Activated T-cell treated with anti-CD3 and anti-CD28 coated beads, Interleukin-2, amount 50 U/mL, for 24 hours (primary cell): ENCODE measurements at regions not wholly inside any gene's neighbourhood (a gene's known extent, or its start where the extent isn't known, plus 50 kb on each side); places are given as distances from the start of the nearest gene placed in this dataset.
"Not testable (repeated sequence)": the region's sequence is repeated elsewhere in the genome, so short reads cannot be mapped to it uniquely, and the experiment has no call there.

ENCODE experiments used
- DNase-seq: peaks from one replicate; pipeline ENCODE4 v3.0.0-alpha.2; 2020
- H3K27ac Mint-ChIP-seq: 2 replicates; pipeline ENCODE4 v1.8.0; 2020; ENCODE audit warnings: mild to moderate bottlenecking, mixed read lengths
- H3K27me3 Mint-ChIP-seq: 2 replicates; pipeline ENCODE4 v1.8.0; 2020; ENCODE audit warnings: mixed read lengths
- H3K36me3 Mint-ChIP-seq: 2 replicates; pipeline ENCODE4 v1.8.0; 2020; ENCODE audit warnings: low read depth, mixed read lengths
- H3K4me1 Mint-ChIP-seq: 2 replicates; pipeline ENCODE4 v1.8.0; 2020; ENCODE audit warnings: low read depth, mixed read lengths
- H3K4me3 Mint-ChIP-seq: 2 replicates; pipeline ENCODE4 v1.8.0; 2020; ENCODE audit warnings: mild to moderate bottlenecking, moderate library complexity, mixed read lengths
- H3K9me3 Mint-ChIP-seq: 2 replicates; pipeline ENCODE4 v1.8.0; 2020; ENCODE audit warnings: mixed read lengths

DNA sequence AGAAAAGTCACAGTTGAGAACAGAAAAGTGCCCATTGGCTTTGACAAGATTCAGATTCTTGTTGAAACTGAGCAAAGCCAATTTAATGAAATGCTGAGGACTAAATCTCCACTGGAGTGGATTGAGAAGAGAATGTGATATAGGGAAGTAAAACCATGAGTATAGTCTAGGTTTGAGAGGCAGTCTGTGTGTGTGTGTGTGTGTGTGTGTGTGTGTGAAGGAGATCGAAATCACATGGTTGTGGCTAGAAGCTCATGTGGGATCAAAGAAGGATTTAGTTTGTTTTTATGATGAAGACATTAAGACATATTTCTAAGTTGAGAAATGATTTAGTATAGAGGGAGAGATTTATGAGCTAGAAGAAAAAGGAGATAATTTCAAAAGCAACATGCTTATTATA lies 275.7 kb upstream of the DAB2 start:
- Mint-ChIP-seq H3K36me3 (no peaks in the 10 kb centered on the region), H3K27ac (no peak overlapping the region), H3K9me3 (no peaks in the 10 kb centered on the region), H3K4me1 (no peaks in the 10 kb centered on the region), H3K27me3 (peaks cover 6% of the 10 kb centered on the region), H3K4me3 (no peak overlapping the region)
- no peak for DNase-seq

DNA sequence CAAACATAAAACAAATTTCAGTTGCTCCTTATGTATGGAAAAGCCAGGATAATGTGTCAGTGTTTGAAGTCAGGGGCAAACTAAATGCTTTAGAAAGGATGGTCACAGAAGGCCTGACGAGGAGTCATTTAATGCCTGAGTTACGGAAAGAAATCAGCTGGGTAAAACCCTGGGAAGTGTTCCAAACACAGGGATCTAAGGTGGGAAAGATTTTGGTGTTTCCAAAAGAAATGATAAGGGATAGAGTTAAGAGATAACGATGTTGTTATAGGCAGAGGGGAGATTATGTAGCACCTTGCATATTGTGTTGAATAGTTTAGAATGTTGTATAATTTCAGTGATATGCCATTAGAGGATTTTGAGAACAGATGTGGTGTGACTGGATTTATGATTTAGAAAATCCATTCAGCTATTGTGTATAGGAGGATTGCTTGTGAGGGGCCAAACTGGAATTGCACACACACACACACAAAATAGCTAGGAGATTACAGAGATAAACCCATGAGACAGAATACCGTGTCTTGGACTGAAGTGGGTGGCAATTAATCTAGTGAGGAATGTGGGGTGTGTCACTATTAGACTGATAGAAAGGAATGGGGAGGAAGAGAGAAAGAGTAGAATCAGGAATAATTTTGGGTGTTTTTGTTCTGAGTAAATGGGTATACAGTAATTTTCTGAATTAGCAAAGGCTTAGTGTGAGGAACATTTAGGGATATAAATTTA lies 274.2 kb upstream of the DAB2 start:
- Mint-ChIP-seq H3K36me3 (no peaks in the 10 kb centered on the region), H3K4me3 (no peak overlapping the region), H3K27ac (no peak overlapping the region), H3K9me3 (no peaks in the 10 kb centered on the region), H3K4me1 (no peaks in the 10 kb centered on the region), H3K27me3 (peaks cover 7% of the 10 kb centered on the region)
- no peak for DNase-seq

DNA sequence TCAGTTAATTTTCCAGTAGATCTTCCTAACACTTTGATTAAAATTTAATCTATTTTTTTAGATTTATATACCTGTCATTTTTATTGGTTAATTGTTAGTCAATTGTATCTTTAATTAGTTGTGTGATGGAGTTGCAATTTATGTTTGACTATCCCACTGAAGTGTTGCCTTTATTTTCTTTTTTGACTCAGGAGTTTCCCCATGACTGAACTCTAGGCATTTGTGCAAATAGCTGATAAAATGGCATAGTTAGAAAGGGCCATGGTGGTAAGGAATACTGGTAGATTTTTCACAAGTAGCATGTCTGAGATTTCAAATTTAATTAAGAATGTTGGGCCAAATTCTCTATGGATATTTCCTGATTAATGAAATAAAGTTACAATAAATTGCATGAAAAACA lies 273.1 kb upstream of the DAB2 start:
- Mint-ChIP-seq H3K4me1 (no peaks in the 10 kb centered on the region), H3K4me3 (no peak overlapping the region), H3K27me3 (peaks cover 11% of the 10 kb centered on the region), H3K9me3 (no peaks in the 10 kb centered on the region), H3K27ac (no peak overlapping the region), H3K36me3 (no peaks in the 10 kb centered on the region)
- DNase-seq, result no peak

DNA sequence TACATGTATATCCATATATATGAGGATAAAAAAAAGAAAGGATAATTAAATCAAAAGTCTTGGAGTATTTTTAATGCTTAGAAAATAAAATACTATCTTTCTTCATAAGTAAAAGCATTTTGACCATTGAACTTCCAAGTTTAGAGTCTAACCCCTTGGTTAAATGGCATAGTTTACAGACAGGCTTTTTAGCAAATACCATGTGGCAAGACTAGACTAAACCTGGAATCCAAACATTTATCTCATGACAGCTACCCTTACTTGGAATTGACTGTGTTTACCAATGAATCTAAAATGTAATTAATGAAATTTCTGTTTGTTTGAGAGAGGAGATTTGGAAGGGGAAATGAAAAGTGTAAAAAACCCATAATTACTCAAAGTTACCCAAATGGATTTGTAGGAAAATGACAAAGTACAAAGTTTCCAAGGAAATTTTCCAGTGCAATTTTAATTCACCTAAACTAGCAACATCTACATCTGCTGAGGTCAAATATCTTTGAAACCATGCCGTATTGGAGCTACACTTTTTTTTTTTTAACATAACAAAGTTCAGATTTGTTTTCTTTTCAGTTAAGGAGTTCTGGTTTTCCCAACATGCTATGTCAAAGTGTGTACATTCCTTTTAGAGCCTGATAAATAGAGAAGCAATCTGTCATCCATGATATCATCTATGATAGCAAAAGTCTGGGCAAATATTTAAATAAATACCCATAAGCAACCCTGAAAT lies 272.1 kb upstream of the DAB2 start:
- DNase-seq, result no peak
- Mint-ChIP-seq H3K4me3 (no peak overlapping the region), H3K27me3 (peaks cover 18% of the 10 kb centered on the region), H3K9me3 (no peaks in the 10 kb centered on the region), H3K4me1 (no peaks in the 10 kb centered on the region), H3K36me3 (no peaks in the 10 kb centered on the region), H3K27ac (no peak overlapping the region)

DNA sequence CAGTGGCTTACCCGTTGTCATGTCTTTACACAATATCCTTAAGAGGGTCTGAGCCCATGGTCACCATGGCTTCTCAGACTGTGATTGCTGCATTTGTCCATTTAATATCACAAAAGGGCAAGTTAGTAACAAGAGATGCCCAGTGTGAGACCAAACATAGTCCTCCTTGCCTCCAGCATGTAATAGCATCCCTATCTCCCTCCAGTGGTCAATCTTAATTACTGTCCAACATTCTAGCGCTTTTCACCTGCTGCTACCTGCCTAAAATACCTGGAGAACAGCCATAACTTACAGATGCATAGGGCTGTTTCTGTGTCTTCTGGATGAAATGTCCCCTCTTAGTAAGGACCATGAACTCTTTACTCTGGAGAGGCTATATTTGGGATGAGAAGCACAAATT lies 267.2 kb upstream of the DAB2 start:
- Mint-ChIP-seq H3K36me3 (no peaks in the 10 kb centered on the region), H3K9me3 (peaks cover 4% of the 10 kb centered on the region), H3K27ac (no peak overlapping the region), H3K4me3 (no peak overlapping the region), H3K4me1 (no peaks in the 10 kb centered on the region), H3K27me3 (peaks cover 35% of the 10 kb centered on the region)
- DNase-seq, result no peak

DNA sequence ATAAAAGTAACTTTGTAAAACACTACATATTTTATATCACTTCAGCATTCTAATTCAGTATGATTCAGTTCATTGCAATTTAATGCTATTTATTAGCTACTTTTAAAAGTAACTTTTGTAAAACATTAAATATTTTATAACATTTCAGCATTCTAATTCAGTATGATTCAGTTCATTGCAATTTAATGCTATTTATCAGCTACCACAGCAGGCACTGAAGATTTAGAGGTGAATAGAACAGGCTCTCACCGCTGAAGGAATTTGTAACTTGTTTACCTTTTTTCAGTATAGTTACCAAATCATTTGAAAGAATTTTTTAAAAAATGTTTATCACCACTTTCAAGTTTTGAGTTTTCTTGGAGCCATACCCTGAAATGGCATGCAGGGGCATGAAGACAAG lies 266.4 kb upstream of the DAB2 start:
- H3K4me1 Mint-ChIP-seq, result no peaks in the 10 kb centered on the region
- H3K9me3 Mint-ChIP-seq, result peaks cover 4% of the 10 kb centered on the region
- peaks cover 42% of the 10 kb centered on the region for H3K27me3 Mint-ChIP-seq
- no peak for DNase-seq
- no peak overlapping the region for H3K27ac Mint-ChIP-seq
- no peaks in the 10 kb centered on the region for H3K36me3 Mint-ChIP-seq
- H3K4me3 Mint-ChIP-seq, result no peak overlapping the region

DNA sequence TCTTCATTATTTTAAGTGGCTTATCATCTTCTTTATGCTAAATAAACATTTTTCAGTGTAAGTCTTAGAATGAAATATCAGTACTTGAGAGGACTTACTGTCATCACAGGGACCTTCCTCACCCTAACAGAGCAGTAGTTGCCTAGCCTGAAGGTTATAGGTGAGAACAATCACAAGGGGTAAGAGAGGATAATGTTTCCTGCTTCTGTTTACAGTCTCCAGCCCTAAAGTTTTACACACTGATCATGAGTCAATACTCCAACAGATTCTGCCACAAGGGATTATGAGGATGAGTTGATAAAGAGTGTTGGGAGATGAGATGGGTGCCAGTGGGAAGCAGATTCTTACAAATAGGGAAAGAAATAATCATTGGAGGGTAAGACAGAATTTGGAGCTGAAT lies 265.1 kb upstream of the DAB2 start:
- DNase-seq, result no peak
- no peaks in the 10 kb centered on the region for H3K36me3 Mint-ChIP-seq
- H3K27ac Mint-ChIP-seq, result no peak overlapping the region
- no peaks in the 10 kb centered on the region for H3K4me1 Mint-ChIP-seq
- H3K27me3 Mint-ChIP-seq, result peaks cover 42% of the 10 kb centered on the region
- H3K4me3 Mint-ChIP-seq, result no peak overlapping the region
- peaks cover 4% of the 10 kb centered on the region for H3K9me3 Mint-ChIP-seq

DNA sequence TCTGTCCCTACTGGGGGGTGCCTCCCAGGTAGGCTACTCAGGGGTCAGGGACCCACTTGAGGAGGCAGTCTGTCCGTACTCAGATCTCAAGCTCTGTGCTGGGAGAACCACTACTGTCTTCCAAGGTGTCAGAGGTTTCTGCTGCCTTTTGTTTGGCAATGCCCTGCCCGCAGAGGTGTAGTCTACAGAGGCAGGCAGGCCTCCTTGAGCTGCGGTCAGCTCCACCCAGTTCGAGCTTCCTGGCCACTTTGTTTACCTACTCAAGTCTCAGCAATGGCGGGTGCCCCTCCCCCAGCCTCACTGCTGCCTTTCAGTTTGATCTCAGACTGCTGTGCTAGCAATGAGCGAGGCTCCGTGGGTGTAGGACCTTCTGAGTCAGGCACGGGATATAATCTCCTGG lies 263.1 kb upstream of the DAB2 start:
- H3K27ac Mint-ChIP-seq, H3K36me3 Mint-ChIP-seq, H3K4me1 Mint-ChIP-seq, H3K9me3 Mint-ChIP-seq, DNase-seq, H3K4me3 Mint-ChIP-seq: not testable (repeated sequence)
- peaks cover 37% of the 10 kb centered on the region for H3K27me3 Mint-ChIP-seq

DNA sequence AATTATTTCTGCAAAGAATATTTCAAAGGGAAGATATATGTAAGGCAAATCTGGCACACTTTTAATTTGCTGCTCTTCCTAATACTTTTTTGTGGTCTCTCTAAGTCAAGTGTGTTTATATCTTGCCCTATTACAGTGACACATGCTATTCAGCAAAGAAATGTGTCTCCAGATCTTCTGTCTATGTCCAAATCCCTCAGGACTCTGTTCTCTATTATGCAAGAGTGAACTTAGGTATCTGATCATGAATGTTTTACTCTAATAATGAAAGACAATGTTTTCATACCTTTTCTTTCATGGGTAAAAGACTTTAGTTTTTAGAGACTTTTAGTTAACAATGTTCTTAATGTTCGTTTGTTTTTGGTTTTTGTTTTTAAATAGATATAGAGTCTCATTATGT lies 255.4 kb upstream of the DAB2 start:
- Mint-ChIP-seq H3K36me3 (no peaks in the 10 kb centered on the region), H3K4me1 (no peaks in the 10 kb centered on the region), H3K9me3 (no peaks in the 10 kb centered on the region), H3K27me3 (peaks cover 19% of the 10 kb centered on the region), H3K4me3 (no peak overlapping the region), H3K27ac (no peak overlapping the region)
- DNase-seq, result no peak

DNA sequence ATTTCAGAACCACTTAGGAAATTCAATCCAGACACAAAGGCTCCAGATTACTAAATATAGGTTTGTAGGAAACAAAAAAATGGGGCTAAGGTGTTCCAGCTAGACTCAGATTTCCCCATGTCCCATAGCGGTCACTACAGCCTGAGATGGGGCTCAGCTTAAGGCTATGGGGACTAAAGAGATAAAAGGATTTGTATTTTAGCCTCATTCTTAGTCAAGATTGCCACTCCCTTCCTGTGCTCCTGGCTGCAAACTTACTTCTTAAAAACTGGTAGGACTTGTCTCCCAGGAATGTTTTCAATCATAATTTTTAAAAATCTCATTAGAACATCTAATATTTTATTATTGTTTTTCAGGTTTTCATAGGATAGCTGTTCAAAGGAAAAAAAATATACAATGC lies 253.8 kb upstream of the DAB2 start:
- H3K4me1 Mint-ChIP-seq, result no peaks in the 10 kb centered on the region
- H3K27me3 Mint-ChIP-seq, result peaks cover 19% of the 10 kb centered on the region
- H3K9me3 Mint-ChIP-seq, result no peaks in the 10 kb centered on the region
- DNase-seq, result no peak
- H3K4me3 Mint-ChIP-seq, result no peak overlapping the region
- no peaks in the 10 kb centered on the region for H3K36me3 Mint-ChIP-seq
- no peak overlapping the region for H3K27ac Mint-ChIP-seq

DNA sequence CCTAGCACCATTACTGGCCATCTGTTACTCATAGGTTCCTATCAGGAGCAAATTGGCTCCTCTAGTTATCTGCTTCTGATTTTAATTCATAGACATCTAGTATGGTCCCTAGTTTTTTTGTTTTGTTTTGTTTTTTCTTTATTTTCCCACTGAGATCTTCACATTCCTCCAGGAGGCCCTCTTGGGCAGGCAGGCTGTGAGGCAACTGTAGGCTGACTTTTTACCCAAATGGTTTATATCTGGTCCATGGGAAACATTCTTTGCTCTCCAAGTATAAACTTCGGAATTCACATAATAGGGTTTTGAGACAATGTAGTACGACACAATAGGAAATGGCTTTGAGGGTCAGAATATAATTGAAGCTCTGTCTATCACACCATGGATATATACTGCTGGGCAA lies 250.9 kb upstream of the DAB2 start:
- Mint-ChIP-seq H3K27me3 (peaks cover 8% of the 10 kb centered on the region), H3K9me3 (no peaks in the 10 kb centered on the region), H3K36me3 (no peaks in the 10 kb centered on the region), H3K27ac (no peak overlapping the region), H3K4me3 (no peak overlapping the region), H3K4me1 (no peaks in the 10 kb centered on the region)
- DNase-seq, result no peak

DNA sequence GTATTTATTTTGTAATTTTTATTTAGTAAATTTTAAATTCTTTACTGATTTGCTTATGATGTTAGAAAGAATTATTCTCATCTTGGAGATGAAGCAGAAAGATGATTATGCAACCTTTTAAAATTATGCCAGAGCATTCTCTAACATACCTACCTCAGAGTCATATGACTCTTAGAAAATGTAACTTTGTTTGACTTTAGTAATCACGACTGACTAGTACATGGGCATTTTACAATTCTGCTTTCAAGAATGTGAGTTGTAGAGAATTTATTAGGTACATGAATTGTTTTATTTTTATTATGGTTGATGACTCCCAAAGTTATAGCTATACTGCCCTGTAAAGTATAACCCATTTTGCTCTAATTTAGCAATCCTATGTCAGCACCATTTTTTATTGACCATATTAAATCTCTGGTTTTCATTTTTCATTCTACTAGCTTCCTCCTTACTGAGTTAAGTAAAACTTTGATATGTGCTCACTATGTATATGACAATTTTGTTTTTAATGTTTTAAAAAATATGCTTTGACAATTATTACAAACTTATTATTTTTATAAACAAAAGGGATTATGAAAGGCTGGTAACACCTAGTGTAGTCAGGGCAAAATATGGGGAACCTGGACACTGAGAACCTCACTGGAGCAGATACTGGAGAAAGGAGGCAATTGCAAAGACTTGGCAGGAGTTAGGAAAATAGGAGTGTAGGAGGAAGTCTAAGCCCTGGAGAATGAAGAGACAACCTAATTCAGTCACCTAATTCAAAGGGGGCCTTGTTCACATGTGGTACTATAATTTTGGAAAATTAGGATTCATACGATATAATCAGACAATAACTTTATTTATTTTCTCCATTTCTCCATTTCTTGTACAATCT lies 249.7 kb upstream of the DAB2 start:
- Mint-ChIP-seq H3K36me3 (no peaks in the 10 kb centered on the region), H3K4me1 (no peaks in the 10 kb centered on the region), H3K4me3 (no peak overlapping the region), H3K9me3 (no peaks in the 10 kb centered on the region), H3K27me3 (peaks cover 7% of the 10 kb centered on the region), H3K27ac (no peak overlapping the region)
- no peak for DNase-seq

DNA sequence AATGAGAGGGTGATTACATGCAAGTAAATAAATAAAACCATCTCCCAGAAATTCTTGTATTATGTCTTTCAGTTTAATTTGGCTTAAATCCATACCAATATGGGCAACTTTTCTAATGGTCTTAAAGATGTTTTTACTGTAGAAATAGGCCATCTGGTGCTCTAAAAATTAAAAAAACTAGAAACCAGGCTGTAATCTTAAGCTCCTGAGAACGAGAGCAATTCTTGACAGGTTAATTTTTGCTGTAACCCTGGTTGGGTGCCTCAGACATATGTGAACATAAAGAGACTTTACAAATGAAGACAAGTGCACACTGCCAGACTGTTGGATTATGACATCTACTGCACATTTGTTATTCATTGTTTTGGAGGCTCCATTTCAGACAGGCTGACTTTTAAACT lies 246.8 kb upstream of the DAB2 start:
- Mint-ChIP-seq H3K27me3 (peaks cover 4% of the 10 kb centered on the region), H3K36me3 (no peaks in the 10 kb centered on the region), H3K9me3 (no peaks in the 10 kb centered on the region), H3K27ac (no peak overlapping the region), H3K4me1 (no peaks in the 10 kb centered on the region), H3K4me3 (no peak overlapping the region)
- DNase-seq, result no peak

DNA sequence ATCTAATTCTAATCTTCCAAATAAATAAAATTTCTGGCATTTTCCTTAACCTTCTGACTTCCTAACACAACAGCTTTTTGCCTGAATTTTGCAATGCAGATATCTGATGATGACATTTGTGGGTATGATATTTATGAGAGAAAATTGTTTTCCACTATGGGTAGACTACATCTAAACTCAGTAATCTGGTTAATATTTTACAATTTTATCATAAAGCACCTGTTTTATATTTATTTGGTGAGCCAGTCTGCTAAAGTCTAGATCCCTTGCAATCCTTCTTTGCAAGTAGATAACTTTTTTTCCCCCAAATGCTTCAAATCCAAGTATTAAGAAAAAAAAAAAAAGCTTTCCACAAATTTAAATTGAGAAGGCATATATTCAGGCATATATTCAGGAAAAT lies 246.2 kb upstream of the DAB2 start:
- DNase-seq, result no peak
- Mint-ChIP-seq H3K4me1 (no peaks in the 10 kb centered on the region), H3K9me3 (no peaks in the 10 kb centered on the region), H3K4me3 (no peak overlapping the region), H3K27ac (no peak overlapping the region), H3K27me3 (peaks cover 4% of the 10 kb centered on the region), H3K36me3 (no peaks in the 10 kb centered on the region)

DNA sequence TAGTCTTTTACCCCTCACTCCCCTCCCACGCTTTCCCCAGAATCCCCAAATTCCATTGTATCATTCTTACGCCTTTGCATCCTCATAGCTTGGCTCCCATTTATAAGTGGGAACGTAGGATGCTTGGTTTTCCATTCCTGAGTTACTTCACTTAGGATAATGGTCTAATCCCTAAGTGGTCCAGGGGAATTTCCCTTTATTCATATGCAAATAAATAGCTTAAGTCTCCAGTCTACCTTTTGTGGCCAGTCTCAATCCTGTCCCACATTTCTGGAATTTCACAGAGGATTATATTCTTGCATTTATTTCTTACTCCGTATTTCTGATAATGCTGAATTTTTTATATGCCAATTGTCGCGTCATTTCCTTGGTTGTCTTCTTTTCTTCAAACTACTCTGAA lies 245.6 kb upstream of the DAB2 start:
- no peak for DNase-seq
- Mint-ChIP-seq H3K36me3 (no peaks in the 10 kb centered on the region), H3K9me3 (no peaks in the 10 kb centered on the region), H3K4me3 (no peak overlapping the region), H3K27ac (no peak overlapping the region), H3K27me3 (no peaks in the 10 kb centered on the region), H3K4me1 (no peaks in the 10 kb centered on the region)
